Muscle of leg (tissue), 3 donors: ENCODE measurements at regions not wholly inside any gene's neighbourhood (a gene's known extent, or its start where the extent isn't known, plus 50 kb on each side); places are given as distances from the start of the nearest gene placed in this dataset.

Experiments
- DNase-seq: peaks from one replicate; pipeline ENCODE4 v3.0.0; 2013
- H3K27ac ChIP-seq: one replicate; pipeline ENCODE4 v1.5.1; 2013; ENCODE audit warnings: mild to moderate bottlenecking, low read length, control low read depth
- H3K27me3 ChIP-seq: one replicate; pipeline ENCODE4 v1.6.1; 2013; ENCODE audit warnings: low read length; ENCODE audit not compliant: control insufficient read depth, insufficient read depth
- H3K36me3 ChIP-seq: one replicate; pipeline ENCODE4 v1.6.1; 2013; ENCODE audit warnings: low read length; ENCODE audit not compliant: control insufficient read depth, insufficient read depth
- H3K4me1 ChIP-seq: one replicate; pipeline ENCODE4 v1.6.1; 2013; ENCODE audit warnings: low read length; ENCODE audit not compliant: control insufficient read depth, insufficient read depth
- H3K4me3 ChIP-seq: one replicate; pipeline ENCODE4 v1.5.1; 2013; ENCODE audit warnings: low read length, control low read depth
- H3K9me3 ChIP-seq: replicated peaks from 2 replicates; pipeline ENCODE4 v1.6.1; 2013; ENCODE audit warnings: low read depth, low read length; ENCODE audit not compliant: control insufficient read depth
- WGBS: methylation state at CpG from one replicate; pipeline ENCODE4 v1.1.5; 2013; ENCODE audit warnings: missing lambda C conversion rate; ENCODE audit not compliant: insufficient coverage; 5-methylcytosine and 5-hydroxymethylcytosine counted together

GRCh38 chr18:73947180-73947921 lies 200.3 kb downstream of the FBXO15 start:
- DNase-seq: no peak
- H3K27me3 ChIP-seq: no peaks in the 10 kb centered on the region
- H3K27ac ChIP-seq: no peak overlapping the region
- WGBS: 42% methylated on average over 2 of the region's 6 CpGs
- H3K4me1 ChIP-seq: no peaks in the 10 kb centered on the region
- H3K36me3 ChIP-seq: no peaks in the 10 kb centered on the region
- H3K4me3 ChIP-seq: no peak overlapping the region
- peaks cover 2% of the 10 kb centered on the region for H3K9me3 ChIP-seq

DNA sequence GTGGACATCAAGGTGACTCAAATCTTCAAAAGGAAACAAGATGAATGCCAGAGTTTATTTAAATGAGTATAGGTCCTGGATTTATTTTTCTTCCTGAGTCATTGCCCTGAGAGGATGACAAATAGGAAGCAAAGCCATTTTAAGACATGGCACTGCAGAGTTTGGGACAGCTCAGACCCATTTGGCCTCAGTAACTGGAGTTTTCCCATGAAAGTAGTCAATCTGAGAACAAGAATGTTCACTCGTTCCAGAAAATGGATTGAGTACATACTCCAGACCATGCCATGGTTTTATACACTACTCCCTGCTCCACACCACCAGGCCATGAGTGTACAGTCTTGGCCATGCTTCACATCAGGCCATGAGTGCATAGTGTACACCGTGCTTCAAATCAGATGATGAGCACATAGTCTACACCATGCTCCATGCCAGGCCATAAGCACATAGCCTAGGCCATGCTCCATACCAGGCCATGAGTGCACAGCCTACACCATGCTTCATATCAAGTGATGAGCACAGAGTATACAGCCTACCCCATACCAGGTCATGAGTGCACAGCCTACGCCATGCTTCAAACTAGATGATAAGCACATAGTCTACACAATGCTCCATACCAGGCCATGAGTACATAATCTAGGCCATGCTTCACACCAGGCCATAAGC lies 202.4 kb downstream of the FBXO15 start:
- Histone ChIP-seq H3K9me3 (peaks cover 2% of the 10 kb centered on the region), H3K27me3 (no peaks in the 10 kb centered on the region), H3K27ac (no peak overlapping the region), H3K4me3 (no peak overlapping the region), H3K4me1 (no peaks in the 10 kb centered on the region), H3K36me3 (no peaks in the 10 kb centered on the region)
- WGBS: 96% methylated on average over 3 of the region's 3 CpGs
- DNase-seq: no peak

GRCh38 chr18:73944715-73945114 lies 202.9 kb downstream of the FBXO15 start:
- no peak for DNase-seq
- H3K36me3 ChIP-seq: no peaks in the 10 kb centered on the region
- H3K4me3 ChIP-seq: no peak overlapping the region
- H3K27me3 ChIP-seq: no peaks in the 10 kb centered on the region
- H3K27ac ChIP-seq: no peak overlapping the region
- 80% methylated on average over 1 of the region's 1 CpG for WGBS
- H3K9me3 ChIP-seq: peaks cover 2% of the 10 kb centered on the region
- no peaks in the 10 kb centered on the region for H3K4me1 ChIP-seq

- no peaks in the 10 kb centered on the region for H3K4me1 ChIP-seq
- 50% methylated on average over 9 of the region's 9 CpGs for WGBS
- no peak overlapping the region for H3K4me3 ChIP-seq
- DNase-seq: no peak
- H3K27me3 ChIP-seq: no peaks in the 10 kb centered on the region
- no peaks in the 10 kb centered on the region for H3K9me3 ChIP-seq
- H3K36me3 ChIP-seq: no peaks in the 10 kb centered on the region
- no peak overlapping the region for H3K27ac ChIP-seq
Observed at GRCh38 chr18:73943763-73944162, 203.9 kb downstream of the FBXO15 start.

DNA sequence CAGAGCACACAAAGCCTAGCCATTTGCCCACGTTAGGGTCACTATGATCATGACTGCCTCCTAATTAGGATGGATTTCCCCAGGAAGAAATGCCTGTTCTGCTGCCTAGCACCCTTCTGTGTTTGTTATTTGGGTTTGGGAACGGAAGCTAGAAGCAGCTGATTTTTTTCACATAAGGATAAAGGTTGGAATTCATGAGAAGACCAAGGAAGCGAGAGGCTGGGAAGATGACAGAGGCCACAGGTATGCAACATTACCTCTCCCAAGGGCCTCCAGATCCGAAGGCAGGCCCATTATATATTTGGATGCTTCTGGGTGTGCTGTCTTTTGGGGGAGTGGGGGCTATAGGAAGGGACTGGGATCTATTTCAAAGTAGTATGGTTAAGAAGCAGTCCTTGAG lies 204.7 kb downstream of the FBXO15 start:
- Histone ChIP-seq H3K27ac (no peak overlapping the region), H3K4me1 (no peaks in the 10 kb centered on the region), H3K4me3 (no peak overlapping the region), H3K27me3 (no peaks in the 10 kb centered on the region), H3K36me3 (no peaks in the 10 kb centered on the region), H3K9me3 (no peaks in the 10 kb centered on the region)
- 33% methylated on average over 1 of the region's 4 CpGs for WGBS
- no peak for DNase-seq

DNA sequence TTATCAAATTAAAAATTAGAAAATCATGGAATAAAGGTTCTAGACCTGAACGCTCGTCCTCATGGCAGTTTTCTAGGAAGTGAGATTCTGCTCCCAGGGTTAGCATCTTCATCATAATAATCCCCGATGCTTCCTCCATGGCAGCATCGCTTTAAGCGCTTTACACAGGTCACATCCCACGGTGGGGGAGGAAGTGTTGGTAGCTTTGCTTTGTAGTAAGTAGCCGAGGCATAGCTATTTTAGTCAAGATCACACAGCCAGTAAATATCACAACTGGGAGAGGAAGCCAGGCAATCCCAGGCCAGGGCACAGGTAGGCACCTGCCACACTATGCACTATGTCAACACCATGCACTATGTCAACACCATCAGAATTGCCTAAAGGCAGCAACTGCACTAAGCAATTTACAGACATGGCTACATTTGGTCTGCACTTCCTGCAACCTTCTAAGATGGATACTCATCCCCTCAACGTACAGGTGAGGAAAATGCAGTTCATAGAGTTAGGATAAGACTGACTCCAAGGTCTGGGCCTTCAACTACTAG lies 205.5 kb downstream of the FBXO15 start:
- Histone ChIP-seq H3K4me3 (no peak overlapping the region), H3K4me1 (no peaks in the 10 kb centered on the region), H3K27ac (no peak overlapping the region), H3K36me3 (no peaks in the 10 kb centered on the region), H3K27me3 (no peaks in the 10 kb centered on the region), H3K9me3 (no peaks in the 10 kb centered on the region)
- DNase-seq: no peak
- 100% methylated on average over 1 of the region's 8 CpGs for WGBS

DNA sequence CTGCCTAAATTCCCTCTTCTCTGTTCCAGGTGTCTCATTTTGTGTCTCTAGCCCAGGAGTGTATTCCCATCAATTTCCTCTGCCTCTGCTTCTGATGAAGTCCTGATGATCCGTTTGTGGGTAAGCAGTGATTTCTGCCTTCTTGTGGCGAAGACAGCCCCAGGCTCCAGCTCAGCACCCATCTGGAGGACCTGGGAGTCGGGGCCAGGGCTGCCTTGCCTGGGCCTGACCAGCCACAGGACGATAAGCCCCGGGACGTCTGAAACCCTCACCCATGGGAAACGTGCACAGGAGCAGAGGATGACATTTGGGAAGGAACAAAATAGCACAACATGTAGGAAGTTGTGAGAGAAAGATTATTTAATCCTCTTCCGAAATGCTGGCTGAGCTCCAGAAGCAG lies 206.9 kb downstream of the FBXO15 start:
- WGBS: 48% methylated on average over 6 of the region's 8 CpGs

DNA sequence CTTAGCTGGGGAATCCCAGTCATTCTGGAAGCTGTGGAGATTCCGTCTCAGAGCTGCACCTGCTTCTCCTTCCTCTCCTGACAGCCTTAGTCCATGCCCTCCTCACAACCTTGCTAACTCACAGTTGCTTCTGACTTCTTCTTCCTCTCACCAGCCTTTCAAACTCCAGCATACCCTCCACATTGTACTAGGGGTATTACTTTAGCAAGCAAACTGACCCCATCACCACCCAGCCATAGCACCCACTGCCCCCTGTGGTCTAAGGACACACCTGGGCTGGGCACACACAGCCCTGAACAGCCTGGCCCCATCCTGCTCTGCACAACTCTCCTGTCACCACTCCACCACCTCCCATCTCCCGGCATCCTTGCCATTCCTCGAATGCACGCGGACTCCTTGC lies 208.2 kb downstream of the FBXO15 start:
- WGBS: 93% methylated on average over 5 of the region's 5 CpGs
- no peaks in the 10 kb centered on the region for H3K9me3 ChIP-seq
- no peak overlapping the region for H3K4me3 ChIP-seq
- no peaks in the 10 kb centered on the region for H3K4me1 ChIP-seq
- H3K27me3 ChIP-seq: no peaks in the 10 kb centered on the region
- DNase-seq: no peak
- no peak overlapping the region for H3K27ac ChIP-seq
- no peaks in the 10 kb centered on the region for H3K36me3 ChIP-seq

More for the DNA sequence above, 206.9 kb downstream of the FBXO15 start:
- Histone ChIP-seq H3K9me3 (no peaks in the 10 kb centered on the region), H3K36me3 (no peaks in the 10 kb centered on the region), H3K4me1 (no peaks in the 10 kb centered on the region), H3K27ac (no peak overlapping the region), H3K27me3 (no peaks in the 10 kb centered on the region), H3K4me3 (no peak overlapping the region)
- no peak for DNase-seq

GRCh38 chr18:73933685-73934084 lies 213.9 kb downstream of the FBXO15 start:
- no peak for DNase-seq
- Histone ChIP-seq H3K4me3 (no peak overlapping the region), H3K4me1 (no peaks in the 10 kb centered on the region), H3K36me3 (no peaks in the 10 kb centered on the region), H3K27ac (no peak overlapping the region), H3K27me3 (no peaks in the 10 kb centered on the region), H3K9me3 (no peaks in the 10 kb centered on the region)
- WGBS: 41% methylated on average over 3 of the region's 3 CpGs

DNA sequence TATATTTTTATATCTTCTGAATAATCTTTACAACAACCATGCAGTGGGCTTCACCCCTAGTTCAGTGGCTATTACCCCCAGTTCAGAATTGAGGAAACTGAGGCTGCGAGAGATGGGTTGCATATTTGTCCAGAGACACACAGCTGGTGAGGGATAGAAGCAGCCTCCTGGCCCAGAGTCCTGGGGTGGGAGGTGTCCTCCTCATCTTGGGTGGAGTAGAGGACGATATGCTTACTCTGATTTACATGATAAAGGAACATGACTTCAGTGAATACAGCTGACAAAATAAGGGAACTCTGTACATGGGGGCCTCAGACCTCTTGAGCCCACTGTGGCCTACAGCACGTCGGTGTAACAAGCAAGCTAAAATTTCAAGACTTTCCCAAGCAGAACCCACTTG lies 214.7 kb downstream of the FBXO15 start:
- no peak overlapping the region for H3K4me3 ChIP-seq
- no peaks in the 10 kb centered on the region for H3K4me1 ChIP-seq
- H3K27me3 ChIP-seq: no peaks in the 10 kb centered on the region
- DNase-seq: no peak
- H3K27ac ChIP-seq: no peak overlapping the region
- H3K36me3 ChIP-seq: no peaks in the 10 kb centered on the region
- WGBS: 17% methylated on average over 3 of the region's 4 CpGs
- H3K9me3 ChIP-seq: no peaks in the 10 kb centered on the region
